GM18909 (cell line): ENCODE measurements at regions not wholly inside any gene's neighbourhood (a gene's known extent, or its start where the extent isn't known, plus 50 kb on each side); places are given as distances from the start of the nearest gene placed in this dataset.

Experiments used
- ATAC-seq: cut with Tn5 transposase; IDR thresholded peaks from one replicate; pipeline ENCODE4 v1.9.1; 2021; ENCODE audit warnings: mild to moderate bottlenecking; ENCODE audit not compliant: unreplicated experiment, poor library complexity

DNA sequence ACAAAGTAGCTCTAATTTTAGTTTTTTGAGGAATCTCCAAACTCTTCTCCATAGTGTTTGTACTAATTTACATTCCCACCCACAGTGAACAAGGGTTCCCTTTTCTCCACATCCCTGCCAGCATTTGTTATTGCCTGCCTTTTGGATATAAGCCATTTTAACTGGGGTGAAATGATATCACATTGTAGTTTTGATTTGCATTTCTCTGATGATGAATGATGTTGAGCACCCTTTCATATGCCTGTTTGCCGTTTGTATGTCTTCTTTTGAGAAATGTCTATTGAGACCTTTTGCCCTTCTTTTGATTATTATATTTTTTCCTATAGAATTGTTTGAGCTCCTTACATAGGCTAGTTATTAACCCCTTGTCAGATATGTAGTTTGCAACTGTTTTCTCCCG lies 239.9 kb upstream of the TPM1 start:
- no peak for ATAC-seq

DNA sequence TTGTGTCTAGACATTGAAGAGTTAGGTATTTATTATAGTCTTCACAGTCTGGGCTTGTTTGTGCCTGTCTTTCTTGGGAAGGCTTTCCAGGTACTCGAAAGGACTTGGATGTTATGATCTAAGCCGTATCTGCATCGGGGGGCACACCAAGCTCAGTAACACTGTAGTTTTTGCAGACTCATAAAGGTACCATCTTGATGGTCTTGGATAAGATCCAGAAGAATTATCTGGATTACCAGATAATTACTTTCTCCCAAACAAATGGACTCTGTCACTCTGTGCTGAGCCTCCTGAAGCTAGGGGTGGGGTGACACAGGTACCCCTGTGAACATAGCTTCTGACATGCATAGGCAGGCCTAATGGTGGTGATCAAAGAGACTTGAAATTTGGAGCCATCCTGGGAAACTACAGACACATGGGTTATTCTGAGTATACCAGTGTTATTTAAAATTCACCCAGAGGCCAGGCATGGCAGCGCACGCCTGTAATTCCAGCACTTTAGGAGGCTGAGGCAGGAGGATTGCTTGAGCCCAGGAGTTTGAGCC lies 238.6 kb upstream of the TPM1 start:
- ATAC-seq, result no peak

DNA sequence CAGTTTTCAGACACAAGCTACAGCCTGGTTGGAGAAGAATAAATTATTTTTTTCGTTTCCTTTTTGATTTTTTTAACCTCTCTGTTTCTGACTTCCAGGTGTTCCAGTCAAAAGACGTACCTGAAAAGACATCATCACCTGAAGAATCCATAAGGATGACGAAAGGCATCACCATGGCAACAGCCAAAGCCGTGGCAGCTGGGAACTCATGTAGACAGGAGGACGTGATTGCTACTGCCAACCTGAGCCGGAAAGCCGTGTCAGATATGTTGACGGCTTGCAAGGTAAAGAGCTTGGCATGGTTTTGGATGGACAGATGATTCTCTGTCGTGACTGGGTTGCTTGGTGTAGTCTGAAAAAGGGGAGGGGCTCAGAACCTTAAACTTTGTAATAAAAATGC lies 237.0 kb upstream of the TPM1 start:
- ATAC-seq, result no peak

DNA sequence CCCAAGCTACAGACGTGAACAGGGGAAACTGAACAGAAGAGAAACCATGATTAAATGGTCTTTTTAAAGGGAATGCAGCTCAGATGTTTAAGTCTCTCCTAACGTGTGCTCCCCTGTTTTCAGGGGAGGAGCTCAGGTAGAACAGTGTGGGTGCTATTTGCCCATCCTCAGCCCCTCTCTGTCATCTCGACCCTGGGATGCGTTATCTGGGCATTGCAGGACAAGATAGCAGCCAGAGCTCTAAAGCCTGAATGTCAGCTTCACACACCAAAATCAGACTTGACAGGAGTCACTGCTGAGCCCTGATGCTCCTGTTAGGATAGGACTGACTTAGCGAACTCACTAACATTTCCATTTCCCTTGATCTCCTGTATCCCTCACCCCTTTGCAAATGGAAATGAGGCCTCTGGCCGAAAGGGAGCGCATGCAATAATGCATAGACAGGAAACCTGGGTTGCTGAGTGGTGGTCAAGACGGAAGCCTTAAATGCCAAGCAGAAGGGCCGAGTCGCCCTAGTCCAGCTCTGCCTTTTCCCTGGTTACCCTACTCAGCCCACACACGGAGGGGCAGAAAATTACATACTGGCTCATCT lies 234.9 kb upstream of the TPM1 start:
- ATAC-seq, result no peak

DNA sequence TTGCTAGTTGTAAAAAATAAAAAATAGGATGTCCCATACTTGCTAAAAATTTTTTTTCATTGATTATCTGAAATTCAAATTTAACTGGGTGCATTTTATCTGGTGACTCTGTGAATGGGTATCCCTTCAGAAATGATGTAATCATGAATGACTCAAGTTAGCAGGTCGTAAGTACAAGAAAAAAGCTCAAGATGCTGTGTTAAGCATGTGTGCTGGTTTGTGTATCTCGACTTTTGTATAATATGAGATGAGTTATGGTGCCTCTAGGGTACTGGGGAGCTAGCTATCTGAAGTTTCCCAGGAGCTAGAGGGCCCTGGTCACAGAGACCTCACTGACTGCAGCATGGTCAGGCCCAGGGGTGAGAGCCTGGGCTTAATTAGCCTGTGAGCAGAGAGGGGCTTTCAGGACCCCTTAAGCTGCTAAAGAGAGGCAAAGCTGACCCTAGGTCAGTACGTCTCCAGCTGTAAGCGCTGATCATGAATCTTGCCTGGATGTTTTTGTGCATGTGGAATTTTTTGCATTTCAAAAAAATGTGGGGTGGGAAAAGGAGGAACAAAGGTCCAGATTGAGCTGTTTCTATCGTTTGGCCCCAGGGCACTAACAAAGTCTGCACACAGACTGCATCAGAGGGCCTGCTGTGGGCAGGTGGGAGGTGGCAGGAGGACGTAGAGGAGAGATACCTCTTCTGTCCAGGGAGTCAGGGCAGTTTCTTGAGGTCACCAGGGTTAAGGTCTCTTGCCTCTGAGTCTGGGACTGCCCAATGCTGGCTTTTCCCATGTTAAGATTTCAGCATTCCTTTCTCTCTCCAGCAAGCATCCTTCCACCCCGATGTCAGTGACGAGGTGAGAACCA lies 233.2 kb upstream of the TPM1 start:
- ATAC-seq, result no peak

DNA sequence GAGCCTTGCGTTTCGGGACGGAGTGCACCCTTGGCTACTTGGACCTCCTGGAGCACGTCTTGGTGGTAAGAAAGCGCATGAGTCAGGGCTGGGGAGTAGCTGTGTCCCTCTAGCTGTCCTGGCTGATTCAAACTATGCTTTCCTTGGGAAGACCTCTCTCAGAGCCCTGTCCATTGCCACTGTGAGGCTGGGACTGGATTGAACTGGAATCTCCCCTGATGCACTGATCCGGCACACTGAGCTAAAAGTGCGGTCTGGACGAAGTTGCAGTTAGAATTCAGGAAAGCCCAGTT lies 232.6 kb upstream of the TPM1 start:
- ATAC-seq, result no peak

DNA sequence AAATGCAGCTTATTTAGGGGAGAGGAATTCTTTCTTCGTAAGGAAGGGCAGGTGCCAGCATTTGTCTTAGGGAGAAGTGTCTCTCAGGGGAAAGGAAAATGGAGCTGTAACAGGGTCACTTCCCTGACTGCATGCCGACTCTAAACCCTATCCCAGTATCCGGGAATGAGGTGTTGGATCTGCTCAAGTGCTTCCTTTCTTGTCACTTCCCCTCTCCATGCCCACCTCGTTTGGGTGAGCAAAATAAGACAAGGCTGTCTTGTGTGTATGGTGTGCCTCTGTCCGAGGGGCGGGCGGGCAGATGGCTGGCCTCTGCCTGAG lies 230.1 kb upstream of the TPM1 start:
- no peak for ATAC-seq

DNA sequence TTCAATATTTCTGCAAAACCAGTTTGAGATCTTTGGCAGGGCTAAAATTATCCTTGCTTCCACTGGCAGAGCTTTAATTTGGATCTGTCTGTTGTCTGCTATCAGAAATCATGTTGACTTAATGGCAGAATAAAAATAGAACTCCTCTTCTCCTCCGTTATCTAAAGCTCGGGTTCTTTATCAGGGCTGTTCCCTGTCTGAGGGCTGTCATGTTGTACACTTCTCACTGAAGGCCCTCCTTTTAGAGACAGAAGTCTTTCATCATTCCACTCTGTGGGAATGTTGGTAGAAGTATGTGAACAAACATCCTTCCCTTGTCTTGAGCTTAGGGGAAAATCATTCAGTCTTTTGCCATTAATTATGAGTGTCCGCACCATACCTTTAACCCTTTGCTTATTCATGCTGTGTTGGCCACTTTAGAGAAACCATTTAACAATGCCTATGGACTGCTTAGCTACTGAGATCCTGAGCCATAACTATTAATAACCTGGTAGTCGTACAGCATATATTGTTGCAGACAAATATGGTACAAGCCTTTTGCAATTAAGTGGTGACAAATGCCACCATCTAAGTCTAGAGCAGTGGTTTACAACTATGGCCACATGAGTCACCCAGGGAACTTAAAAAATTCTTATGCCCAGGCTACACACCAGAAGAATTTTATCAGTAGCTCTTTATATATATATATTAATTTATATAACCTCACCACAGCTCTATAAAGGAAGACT lies 226.0 kb upstream of the TPM1 start:
- no peak for ATAC-seq

DNA sequence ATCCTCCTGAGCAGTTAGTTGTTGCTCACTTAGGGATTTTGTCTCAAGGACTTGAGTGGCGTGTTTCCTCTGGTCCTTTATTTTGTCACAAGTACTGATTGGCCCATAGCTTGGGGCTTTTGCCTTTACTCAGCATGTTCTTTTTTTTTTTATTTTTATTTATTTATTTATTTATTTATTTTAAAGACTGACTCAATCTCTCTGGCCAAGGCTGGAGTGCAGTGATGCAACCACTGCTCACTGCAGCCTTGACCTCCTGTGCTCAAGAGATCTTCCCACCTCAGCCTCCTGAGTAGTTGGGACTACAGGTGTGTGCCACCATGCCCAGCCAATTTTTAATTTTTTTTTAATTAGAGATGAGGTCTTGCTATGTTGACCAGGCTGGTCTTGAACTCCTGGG lies 223.9 kb upstream of the TPM1 start:
- ATAC-seq, result no peak

DNA sequence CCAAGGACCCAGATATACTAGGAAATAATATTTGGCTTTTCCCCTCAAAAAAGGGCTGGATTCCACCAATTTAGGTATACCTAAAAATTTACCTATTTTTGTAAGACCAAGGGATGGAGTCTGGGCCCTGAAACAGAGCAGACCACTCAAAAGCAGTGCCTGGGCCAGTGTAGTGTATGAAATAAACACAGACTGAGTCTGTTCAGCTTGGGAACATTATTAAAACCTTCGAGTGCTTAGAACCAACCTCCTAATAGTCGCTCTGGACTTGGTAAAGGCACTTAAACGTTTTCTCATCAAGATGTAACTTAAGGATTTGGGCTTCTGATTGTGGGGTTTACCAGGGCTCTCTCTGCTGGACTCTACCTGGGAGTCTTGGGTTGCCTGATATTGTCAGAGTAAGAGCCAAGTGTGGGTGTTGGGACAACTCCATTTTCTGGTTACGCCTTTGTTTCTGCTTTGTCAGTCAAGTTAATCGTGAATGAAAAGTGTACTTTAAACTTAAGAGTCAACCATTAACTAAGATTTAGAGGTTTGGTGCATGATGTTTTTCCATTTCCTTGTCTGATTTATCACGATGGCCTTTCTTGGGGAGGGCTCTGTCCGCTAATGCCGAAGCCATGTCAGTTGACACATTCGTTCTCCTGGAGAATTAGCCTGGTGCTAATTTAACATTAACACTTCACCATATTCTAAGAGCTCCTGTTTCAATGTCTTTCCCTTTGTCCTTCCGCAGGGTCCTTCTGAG lies 221.0 kb upstream of the TPM1 start:
- ATAC-seq, result no peak

DNA sequence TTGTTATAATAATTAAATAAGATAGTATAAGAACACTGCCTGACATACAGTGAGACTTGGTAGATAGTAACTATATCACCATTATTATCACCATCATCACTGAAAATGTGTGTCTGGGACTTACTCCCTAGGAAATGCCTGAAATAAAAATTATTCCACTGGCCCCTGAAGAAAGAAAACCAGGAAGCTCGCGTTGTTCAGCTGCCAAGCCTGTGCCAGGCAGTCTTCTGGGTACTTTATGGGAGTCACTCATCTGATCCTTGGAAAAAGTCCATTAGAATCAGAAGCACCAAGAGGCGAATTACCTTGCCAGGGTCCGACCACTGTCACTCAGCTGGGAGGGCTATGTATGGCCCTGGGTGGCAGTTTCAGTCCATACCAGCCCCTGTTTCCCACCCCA lies 220.3 kb upstream of the TPM1 start:
- no peak for ATAC-seq

DNA sequence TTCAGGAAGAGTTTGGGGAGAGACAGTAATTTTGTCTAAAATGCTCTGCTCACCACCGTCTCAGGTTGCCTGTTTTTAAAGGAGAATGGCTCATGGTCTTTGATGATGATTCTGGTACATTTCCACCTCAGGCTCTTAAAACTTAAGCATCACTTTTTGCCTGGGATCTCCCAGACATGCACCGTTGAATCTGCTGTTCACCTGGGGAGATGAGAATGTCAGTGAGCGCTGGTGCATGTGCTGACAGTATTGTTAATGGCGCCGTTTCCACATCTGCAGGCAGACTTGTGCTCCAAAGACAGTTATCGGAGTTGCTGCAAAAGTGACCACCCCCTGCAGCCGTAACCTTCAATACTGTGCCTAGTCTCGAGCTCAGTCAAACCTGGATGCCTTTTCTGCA lies 219.0 kb upstream of the TPM1 start:
- no peak for ATAC-seq

DNA sequence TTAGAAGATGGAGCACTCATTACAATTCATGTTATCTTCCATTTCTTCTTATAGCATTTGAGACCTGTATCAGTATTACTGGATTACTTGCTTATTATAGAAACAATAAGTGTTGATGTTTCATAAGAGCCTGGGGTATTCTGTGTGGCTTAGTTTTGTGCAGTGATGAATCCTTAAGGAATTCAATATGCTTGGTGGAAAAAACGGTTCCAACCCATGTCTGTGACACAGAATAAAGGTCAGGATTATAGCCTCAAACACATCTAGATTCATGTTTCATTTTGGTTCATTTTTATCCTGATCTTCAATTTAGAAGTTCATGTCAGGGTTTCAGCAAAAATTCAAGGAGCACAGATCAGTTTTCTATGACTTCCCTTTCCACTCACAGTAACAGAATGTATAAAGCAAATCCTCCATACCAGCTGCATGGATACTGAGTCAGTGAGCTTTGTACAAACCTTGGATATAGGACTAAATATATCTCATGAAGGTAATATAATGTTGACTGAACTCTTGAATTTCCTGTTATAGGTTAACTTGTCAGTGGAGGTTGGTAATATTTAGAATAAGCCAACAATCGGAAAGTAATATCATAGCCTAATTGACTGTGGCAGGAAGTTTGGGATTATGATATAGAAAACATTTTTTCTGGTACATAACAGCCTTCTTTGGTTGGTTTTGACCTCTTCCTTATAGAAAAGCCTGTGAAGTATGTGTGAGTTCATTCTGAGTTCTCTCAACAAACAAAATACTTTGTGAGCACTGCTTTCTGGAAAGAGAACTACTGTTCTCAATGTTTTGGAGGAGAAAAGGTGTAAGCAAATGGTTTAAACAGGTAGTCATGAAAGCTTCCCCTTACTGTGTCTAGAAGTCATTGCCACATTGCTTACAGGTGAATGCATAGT lies 218.2 kb upstream of the TPM1 start:
- ATAC-seq, result no peak

DNA sequence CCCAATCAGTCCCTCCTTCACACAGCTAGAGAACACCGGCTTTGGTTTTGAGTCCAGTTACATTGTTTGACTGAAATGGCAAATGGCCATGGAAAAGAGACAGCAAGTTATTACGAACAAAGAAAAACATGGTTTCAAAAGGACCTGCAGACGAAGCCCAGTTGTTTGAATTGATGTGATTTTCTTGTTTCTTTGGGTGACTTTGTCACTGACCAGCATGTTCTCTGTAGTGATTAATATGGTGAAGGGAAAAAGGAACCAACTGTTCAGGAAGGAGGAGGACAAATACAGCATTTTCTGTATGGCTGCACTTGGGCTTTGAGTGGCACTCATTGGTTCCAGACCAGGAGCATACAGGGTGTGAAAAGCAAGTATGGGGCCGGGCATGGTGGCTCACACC lies 217.4 kb upstream of the TPM1 start:
- no peak for ATAC-seq

DNA sequence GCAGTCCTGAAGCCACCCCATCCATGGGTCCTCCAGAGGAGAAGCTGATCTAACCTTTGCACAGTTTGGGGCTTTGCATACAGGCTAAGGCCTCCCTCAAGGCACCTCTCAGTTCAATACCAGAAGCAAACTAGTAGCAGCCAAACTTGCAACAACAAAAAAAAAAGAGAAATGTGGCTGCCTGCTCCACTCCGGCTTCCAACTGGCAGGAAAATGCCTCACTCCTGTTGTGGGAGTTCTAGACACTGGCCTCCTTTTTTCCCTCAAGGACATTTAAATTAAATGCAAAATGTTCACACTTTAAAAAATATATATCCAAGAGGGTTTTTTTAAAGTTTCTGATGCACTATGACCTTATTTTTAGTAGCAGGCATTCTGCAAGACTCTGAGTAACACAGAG lies 216.0 kb upstream of the TPM1 start:
- ATAC-seq, result no peak

DNA sequence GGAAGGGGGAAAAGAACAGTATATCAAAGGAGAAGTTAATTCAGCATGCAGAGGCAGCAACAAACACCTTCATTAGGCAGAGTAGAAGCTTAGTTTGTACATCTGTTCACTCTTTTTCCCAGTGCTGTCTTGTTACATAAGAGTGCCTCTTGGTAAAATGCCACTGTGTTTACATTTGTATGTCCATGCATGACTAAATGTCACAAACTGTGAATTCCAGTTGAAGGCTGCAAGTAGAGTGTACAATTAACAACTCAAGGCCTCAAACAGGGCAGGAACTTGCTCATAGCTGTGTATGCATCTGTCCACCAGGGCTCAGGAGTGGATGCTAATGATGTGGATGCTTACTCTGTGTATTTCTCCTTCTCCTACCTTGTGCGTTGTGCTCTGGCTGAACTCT lies 214.2 kb upstream of the TPM1 start:
- ATAC-seq, result no peak

DNA sequence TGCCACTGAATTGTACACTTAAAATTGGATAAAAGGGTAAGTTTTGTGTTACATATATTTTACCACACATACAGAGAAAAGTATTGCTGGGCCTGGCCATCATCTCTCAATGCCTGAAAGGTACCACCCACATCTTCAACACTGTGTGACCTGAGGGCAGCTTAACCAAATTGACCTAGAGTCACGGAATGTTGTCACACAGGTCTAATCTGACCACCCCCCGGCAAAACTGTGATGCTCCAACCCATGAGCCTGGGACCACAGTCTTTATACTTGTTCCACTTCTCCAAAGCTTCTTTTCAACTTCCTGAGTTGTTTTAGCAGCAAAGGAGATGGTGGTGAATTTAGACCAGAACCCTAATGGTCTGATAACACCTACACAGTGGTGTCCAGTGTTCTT lies 210.3 kb upstream of the TPM1 start:
- no peak for ATAC-seq

DNA sequence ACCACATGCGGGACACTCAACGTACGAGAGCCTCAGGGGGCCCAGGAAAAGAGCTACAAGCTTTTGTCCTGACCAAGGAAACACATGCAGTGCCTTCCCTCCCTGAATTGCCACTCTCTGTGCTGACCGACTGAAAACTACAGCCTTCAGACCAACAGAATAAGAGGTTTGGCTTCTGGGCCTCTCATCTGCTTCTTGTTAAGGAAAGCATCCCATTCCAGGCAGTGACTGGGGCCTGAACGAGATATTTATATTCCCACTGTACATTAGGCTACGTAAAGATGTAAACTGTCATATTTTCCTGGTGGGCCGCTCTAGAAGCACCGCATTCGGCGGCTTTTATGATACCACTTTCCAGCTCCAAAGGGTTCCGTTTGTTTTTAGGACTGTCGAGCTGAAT lies 208.9 kb upstream of the TPM1 start:
- no peak for ATAC-seq

DNA sequence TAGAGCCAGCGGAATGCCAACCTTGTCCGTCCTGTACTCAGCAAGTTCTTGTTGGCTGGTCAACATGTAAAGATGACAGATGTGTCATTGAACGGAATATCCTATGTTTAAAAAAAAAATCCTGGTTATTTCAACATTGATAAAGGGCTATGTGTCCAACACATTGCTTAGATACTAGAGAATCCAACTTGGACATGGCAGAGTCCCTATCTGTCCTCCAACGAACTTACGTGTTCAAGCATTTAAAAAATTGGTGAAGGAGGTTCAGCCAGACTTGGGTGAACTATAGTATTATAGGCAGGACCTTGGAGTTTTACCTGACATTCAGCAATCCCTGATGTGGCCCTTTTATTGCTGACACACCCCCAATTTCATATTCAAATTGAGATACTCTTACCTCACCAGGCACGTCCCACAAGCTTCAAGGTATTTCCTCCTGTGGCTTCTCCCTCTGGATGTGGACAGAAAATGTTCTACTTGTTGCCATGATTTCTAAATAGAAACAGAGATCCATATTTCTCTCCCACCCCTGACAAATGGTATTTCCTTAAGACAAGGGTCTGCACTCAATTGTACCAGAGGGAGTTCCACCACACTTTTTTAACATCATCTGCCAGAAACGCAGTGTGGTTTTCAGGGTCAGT lies 207.7 kb upstream of the TPM1 start:
- ATAC-seq, result no peak

DNA sequence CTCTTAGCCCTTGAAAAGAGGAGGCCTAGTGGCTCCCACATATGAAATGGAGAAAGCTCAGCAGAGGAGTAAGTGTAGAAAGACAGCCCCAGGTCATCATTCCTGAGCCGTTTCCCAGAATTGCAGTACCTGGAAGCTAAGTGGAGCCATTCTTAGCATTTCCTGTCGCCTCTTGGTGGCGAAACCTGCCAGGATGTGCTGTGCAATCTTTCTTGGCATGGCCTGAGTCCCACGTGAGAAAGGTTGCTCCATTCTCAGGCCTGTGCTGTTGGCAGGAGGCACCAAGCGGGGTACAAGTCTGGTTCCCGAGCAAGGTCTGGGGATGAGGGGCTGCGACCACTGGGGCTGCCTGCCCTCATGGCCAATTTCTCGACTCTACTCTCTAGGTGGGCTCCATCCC lies 207.2 kb upstream of the TPM1 start:
- ATAC-seq, result no peak
